H1 (cell line): ENCODE measurements at regions not wholly inside any gene's neighbourhood (a gene's known extent, or its start where the extent isn't known, plus 50 kb on each side); places are given as distances from the start of the nearest gene placed in this dataset.

Experiments used
- CTCF ChIA-PET: fragments of 300-600 bp; sonication (Branson Sonifier 250); formaldehyde crosslinking; loops from one replicate; lab custom pipeline; 2021; ENCODE audit not compliant: partially characterized antibody; lab: Charles Lee
- POLR2A ChIA-PET: fragments of 300-600 bp; sonication (Branson Sonifier 250); formaldehyde crosslinking; loops from one replicate; lab custom pipeline; 2021; ENCODE audit warnings: inconsistent platforms; ENCODE audit not compliant: partially characterized antibody; lab: Charles Lee
- DNase-seq, 2 experiments: peaks; one replicate each; pipeline versions ENCODE4 v3.0.0 to v3.0.0-alpha.2; 2010 to 2022; ENCODE audit warnings: low spot score in 2 of 2, low read depth in 1 of 2, mixed read lengths in 1 of 2
- FAIRE-seq: peaks from 2 replicates; lab custom pipeline; 2011; peaks lifted over from hg19 to GRCh38; lab: Jason Lieb, UNC
- H2AFZ ChIP-seq: 2 replicates; pipeline ENCODE4 v1.8.1; 2012; ENCODE audit warnings: low read length, inconsistent platforms
- H2AK5ac ChIP-seq: 2 replicates; pipeline ENCODE4 v1.6.1; 2013; ENCODE audit warnings: low read depth, low read length
- H2BK120ac ChIP-seq: replicated peaks from 2 replicates; pipeline ENCODE3; 2013; ENCODE audit warnings: low read depth, low read length, inconsistent platforms
- H2BK12ac ChIP-seq: 2 replicates; pipeline ENCODE4 v1.6.1; 2013; ENCODE audit warnings: low read depth, low read length
- H2BK15ac ChIP-seq: 2 replicates; pipeline ENCODE4 v1.6.1; 2013; ENCODE audit warnings: low read length
- H2BK20ac ChIP-seq: 2 replicates; pipeline ENCODE4 v1.6.1; 2013; ENCODE audit warnings: low read length
- H2BK5ac ChIP-seq: 2 replicates; pipeline ENCODE4 v1.6.1; 2013; ENCODE audit warnings: low read depth, low read length
- H3K14ac ChIP-seq: 2 replicates; pipeline ENCODE4 v1.6.1; 2013; ENCODE audit warnings: inconsistent platforms; ENCODE audit not compliant: insufficient read length
- H3K18ac ChIP-seq: 2 replicates; pipeline ENCODE4 v1.6.1; 2013; ENCODE audit warnings: low read length; ENCODE audit errors: extremely low read depth
- H3K23ac ChIP-seq: 2 replicates; pipeline ENCODE4 v1.6.1; 2013; ENCODE audit warnings: inconsistent platforms; ENCODE audit not compliant: insufficient read length
- H3K23me2 ChIP-seq: 2 replicates; pipeline ENCODE4 v1.6.1; 2013; ENCODE audit warnings: low read depth, low read length
- H3K27ac ChIP-seq: 2 replicates; pipeline ENCODE4 v1.6.1; 2011; ENCODE audit warnings: low read depth, low read length, inconsistent platforms
- H3K27me3 ChIP-seq, 4 experiments: replicated peaks in 1 of 4; 1 replicate in 1 of 4; 2 replicates in 3 of 4; pipeline versions ENCODE4 v1.6.1 to v1.8.1; 2011 to 2013; ENCODE audit warnings: low read length in 3 of 4, mild to moderate bottlenecking in 3 of 4, inconsistent platforms in 2 of 4, mixed read lengths in 2 of 4, moderate library complexity in 1 of 4; ENCODE audit not compliant: control insufficient read depth in 3 of 4, insufficient read depth in 3 of 4; ENCODE audit errors: extremely low read depth in 1 of 4
- H3K36me3 ChIP-seq, 4 experiments: 2 replicates each; pipeline versions ENCODE4 v1.6.1 to v1.8.1; 2011 to 2013; ENCODE audit warnings: mild to moderate bottlenecking in 4 of 4, low read length in 3 of 4, moderate library complexity in 2 of 4, control low read depth in 1 of 4, inconsistent platforms in 1 of 4; ENCODE audit not compliant: insufficient read depth in 4 of 4, control insufficient read depth in 2 of 4
- H3K4ac ChIP-seq: replicated peaks from 2 replicates; pipeline ENCODE3; 2013; ENCODE audit warnings: low read length, low read depth, mixed read lengths, inconsistent platforms; ENCODE audit not compliant: insufficient read length
- H3K4me1 ChIP-seq, 4 experiments: replicated peaks in 1 of 4; 1 replicate in 1 of 4; 2 replicates in 3 of 4; pipeline versions ENCODE4 v1.6.1 to v1.8.1; 2011 to 2013; ENCODE audit warnings: low read length in 3 of 4, inconsistent platforms in 2 of 4, mixed read lengths in 1 of 4; ENCODE audit not compliant: insufficient read depth in 4 of 4, control insufficient read depth in 3 of 4
- H3K4me2 ChIP-seq, 2 experiments: 2 replicates each; pipeline versions ENCODE4 v1.6.1 to v1.8.1; 2011 to 2013; ENCODE audit warnings: low read depth in 2 of 2, low read length in 2 of 2, control low read depth in 1 of 2, inconsistent platforms in 1 of 2, mild to moderate bottlenecking in 1 of 2; ENCODE audit not compliant: insufficient read depth in 1 of 2
- H3K4me3 ChIP-seq, 4 experiments: fragments of 200-600, 300-600 bp in 1 of 4; sonication (generic), shearing (Covaris generic), sonication (Bioruptor Twin) in 1 of 4; 2 replicates each; pipeline versions ENCODE4 v1.5.1 to v1.8.1; 2011 to 2016; ENCODE audit warnings: low read length in 4 of 4, low read depth in 3 of 4, control low read depth in 2 of 4, inconsistent platforms in 2 of 4, mild to moderate bottlenecking in 2 of 4, mixed read lengths in 1 of 4, moderate library complexity in 1 of 4; ENCODE audit not compliant: insufficient read depth in 2 of 4; ENCODE audit errors: extremely low read depth in 1 of 4
- H3K56ac ChIP-seq: replicated peaks from 2 replicates; pipeline ENCODE3; 2013; ENCODE audit warnings: low read depth, mild to moderate bottlenecking, mixed read lengths, low read length, inconsistent platforms; ENCODE audit not compliant: insufficient read length
- H3K79me1 ChIP-seq: 2 replicates; pipeline ENCODE4 v1.6.1; 2013; ENCODE audit warnings: low read depth, low read length, control low read depth
- H3K79me2 ChIP-seq, 2 experiments: 2 replicates each; pipeline versions ENCODE4 v1.6.1 to v1.8.1; 2012 to 2013; ENCODE audit warnings: low read length in 2 of 2, mild to moderate bottlenecking in 2 of 2, inconsistent platforms in 1 of 2; ENCODE audit not compliant: insufficient read depth in 2 of 2, control insufficient read depth in 1 of 2
- H3K9ac ChIP-seq, 4 experiments: replicated peaks in 1 of 4; 1 replicate in 1 of 4; 2 replicates in 3 of 4; pipeline versions ENCODE4 v1.6.1 to v1.8.1; 2011 to 2013; ENCODE audit warnings: low read depth in 3 of 4, low read length in 3 of 4, control low read depth in 2 of 4, mild to moderate bottlenecking in 2 of 4, moderate library complexity in 2 of 4, inconsistent platforms in 1 of 4; ENCODE audit errors: extremely low read depth in 1 of 4
- H3K9me3 ChIP-seq, 2 experiments: 2 replicates each; pipeline versions ENCODE4 v1.6.1 to v1.8.1; 2012 to 2013; ENCODE audit warnings: mild to moderate bottlenecking in 2 of 2, moderate library complexity in 2 of 2, control low read depth in 1 of 2, inconsistent platforms in 1 of 2, low read depth in 1 of 2, low read length in 1 of 2, mixed read lengths in 1 of 2; ENCODE audit not compliant: insufficient read depth in 2 of 2
- H4K20me1 ChIP-seq, 2 experiments: replicated peaks in 1 of 2; 2 replicates each; pipeline versions ENCODE3 to v1.8.1; 2011 to 2013; ENCODE audit warnings: inconsistent platforms in 2 of 2, low read length in 2 of 2, mild to moderate bottlenecking in 1 of 2; ENCODE audit not compliant: insufficient read depth in 2 of 2, control insufficient read depth in 1 of 2
- H4K5ac ChIP-seq: 2 replicates; pipeline ENCODE4 v1.6.1; 2013; ENCODE audit warnings: low read length, low read depth, mixed read lengths, inconsistent platforms; ENCODE audit not compliant: insufficient read length
- H4K8ac ChIP-seq: 2 replicates; pipeline ENCODE4 v1.8.0; 2013; ENCODE audit warnings: mild to moderate bottlenecking, moderate library complexity, low read length, inconsistent platforms; ENCODE audit not compliant: insufficient read depth; ENCODE audit errors: extremely low read depth
- H4K91ac ChIP-seq: replicated peaks from 2 replicates; pipeline ENCODE3; 2013; ENCODE audit warnings: low read length, mixed read lengths, inconsistent platforms; ENCODE audit not compliant: insufficient read length
- BCL11A ChIP-seq, 2 experiments: IDR thresholded peaks; one replicate each; pipeline ENCODE4 v1.6.1; 2011; ENCODE audit warnings: low read depth in 2 of 2, low read length in 2 of 2, mild to moderate bottlenecking in 2 of 2
- CBX8 ChIP-seq: fragments of 300-800, 300-1000 bp; sonication (generic); IDR thresholded peaks from 2 replicates; pipeline ENCODE4 v1.7.1; 2016; ENCODE audit warnings: low read depth, low read length, borderline replicate concordance
- CEBPB ChIP-seq: IDR thresholded peaks from 2 replicates; pipeline ENCODE4 v1.6.1; 2012; ENCODE audit warnings: low read depth, low read length
- CHD2 ChIP-seq: IDR thresholded peaks from 2 replicates; pipeline ENCODE4 v1.6.1; 2012; ENCODE audit warnings: low read length, improper control_type of control experiment
- CREB1 ChIP-seq: IDR thresholded peaks from 2 replicates; pipeline ENCODE4 v1.6.1; 2012; ENCODE audit warnings: inconsistent platforms
- FOSL1 ChIP-seq: IDR thresholded peaks from 2 replicates; pipeline ENCODE4 v1.6.1; 2011; ENCODE audit warnings: mild to moderate bottlenecking, low read depth, low read length, moderate library complexity; ENCODE audit not compliant: insufficient read depth
- GABPA ChIP-seq: IDR thresholded peaks from 2 replicates; pipeline ENCODE4 v1.6.1; 2011; ENCODE audit warnings: mild to moderate bottlenecking, low read length, moderate library complexity, borderline replicate concordance; ENCODE audit not compliant: insufficient read depth
- JUN ChIP-seq: IDR thresholded peaks from 2 replicates; pipeline ENCODE4 v1.6.1; 2011; ENCODE audit warnings: low read depth, mild to moderate bottlenecking, improper control_type of control experiment, low read length
- MAFK ChIP-seq: IDR thresholded peaks from 2 replicates; pipeline ENCODE4 v1.6.1; 2012; ENCODE audit warnings: low read depth, mild to moderate bottlenecking, improper control_type of control experiment, low read length
- RAD21 ChIP-seq, 2 experiments: IDR thresholded peaks in 1 of 2; conservative IDR thresholded peaks in 1 of 2; 2 replicates each; pipeline ENCODE4 v1.6.1; 2011; ENCODE audit warnings: low read depth in 2 of 2, low read length in 2 of 2, improper control_type of control experiment in 1 of 2, inconsistent platforms in 1 of 2, mild to moderate bottlenecking in 1 of 2, moderate library complexity in 1 of 2
- SIN3A ChIP-seq, 2 experiments: IDR thresholded peaks in 1 of 2; conservative IDR thresholded peaks in 1 of 2; 2 replicates each; pipeline ENCODE4 v1.6.1; 2011 to 2012; ENCODE audit warnings: low read length in 2 of 2, improper control_type of control experiment in 1 of 2, low read depth in 1 of 2, mild to moderate bottlenecking in 1 of 2
- SIX5 ChIP-seq: IDR thresholded peaks from 2 replicates; pipeline ENCODE4 v1.6.1; 2011; ENCODE audit warnings: mild to moderate bottlenecking, low read depth, low read length
- SP2 ChIP-seq: IDR thresholded peaks from 2 replicates; pipeline ENCODE4 v1.6.1; 2012; ENCODE audit warnings: mild to moderate bottlenecking, low read length, inconsistent platforms
- TEAD4 ChIP-seq: IDR thresholded peaks from 2 replicates; pipeline ENCODE4 v1.6.1; 2012; ENCODE audit warnings: low read depth, low read length, inconsistent platforms, mixed read lengths
- WGBS, 2 experiments: shearing (Covaris generic) in 1 of 2; methylation state at CpG; one replicate each; pipeline versions ENCODE4 v1.1.6 to v1.1.7; 2013 to 2015; ENCODE audit warnings: low lambda C conversion rate in 2 of 2, mixed read lengths in 2 of 2, inconsistent platforms in 1 of 2, low coverage in 1 of 2, missing lambda C conversion rate in 1 of 2; ENCODE audit not compliant: insufficient replicate concordance in 2 of 2, insufficient coverage in 1 of 2, insufficient read length in 1 of 2; ENCODE audit errors: extremely low coverage in 1 of 2, missing lambda C conversion rate in 1 of 2; 5-methylcytosine and 5-hydroxymethylcytosine counted together

GRCh38 chr9:104435059-104435458 is 69.0 kb upstream of the OR13F1 start:
- Histone ChIP-seq H4K5ac (no peak overlapping the region), H3K14ac (no peak overlapping the region), H2AK5ac (no peak overlapping the region), H3K36me3 (no peaks in the 10 kb centered on the region), H3K18ac (no peak overlapping the region), H3K27ac (no peak overlapping the region), H2BK20ac (no peak overlapping the region), H4K20me1 (no peaks in the 10 kb centered on the region), H3K79me2 (no peaks in the 10 kb centered on the region), H4K91ac (no peak overlapping the region), H3K23ac (no peak overlapping the region), H2AFZ (no peak overlapping the region), H3K9ac (no peak overlapping the region), H3K27me3 (no peaks in the 10 kb centered on the region), H3K9me3 (no peaks in the 10 kb centered on the region), H2BK120ac (no peak overlapping the region), H3K56ac (no peak overlapping the region), H2BK5ac (no peak overlapping the region), H3K4me2 (no peak overlapping the region), H2BK12ac (no peak overlapping the region), H3K23me2 (no peaks in the 10 kb centered on the region), H3K4me3 (no peak overlapping the region), H3K4ac (no peak overlapping the region), H3K79me1 (no peaks in the 10 kb centered on the region), H4K8ac (no peak overlapping the region), H2BK15ac (no peak overlapping the region), H3K4me1 (no peaks in the 10 kb centered on the region)
- ChIA-PET CTCF (no interaction called here), POLR2A (no interaction called here)
- TF ChIP-seq GABPA (no peak), CEBPB (no peak), CHD2 (no peak), CBX8 (no peak), SIN3A (conservative IDR thresholded peaks at IDR 0.05 in 1 of 2, IDR thresholded peaks at IDR 0.05 in 1 of 2; ENCODE audit: low read depth in 1 of 2, low read length in 2 of 2) (no peak), CREB1 (no peak), FOSL1 (no peak), RAD21 (IDR thresholded peaks at IDR 0.05 in 1 of 2, conservative IDR thresholded peaks at IDR 0.05 in 1 of 2; ENCODE audit: low read depth in 2 of 2, low read length in 2 of 2) (no peak), SP2 (no peak), TEAD4 (no peak), MAFK (no peak), SIX5 (no peak), JUN (no peak), BCL11A (IDR thresholded peaks at IDR 0.05; ENCODE audit: low read depth in 2 of 2, low read length in 2 of 2) (no peak)
- DNase-seq (no peak), FAIRE-seq (no peak)
- 91% methylated on average over 4 of the region's 4 CpGs; no CpG with 5 or more reads in 1 of the 2 experiments for WGBS, 2 experiments
